ENCODE measurements at regions not wholly inside any gene's neighbourhood (a gene's known extent, or its start where the extent isn't known, plus 50 kb on each side); places are given as distances from the start of the nearest gene placed in this dataset.

- H3K27me3 ChIP-seq (ENCODE audit: insufficient read depth, low read length): no peaks in the 10 kb centered on the region
- no peak overlapping the region for H3K9ac ChIP-seq (ENCODE audit: low read depth, low read length)
- WGBS: 97% methylated on average over 15 of the region's 15 CpGs
- H3K9me3 ChIP-seq (ENCODE audit: insufficient read depth, low read depth, low read length): no peaks in the 10 kb centered on the region
- H3K27ac ChIP-seq (ENCODE audit: low read depth, low read length): no peak overlapping the region
- no peaks in the 10 kb centered on the region for H3K36me3 ChIP-seq (ENCODE audit: insufficient read depth, low read length)
- H3K4me1 ChIP-seq (ENCODE audit: insufficient read depth, low read length): no peaks in the 10 kb centered on the region
- no peak overlapping the region for H3K4me3 ChIP-seq (ENCODE audit: low read length)
These were observed 476.9 kb upstream of the SMIM21 start for GRCh38 chr18:75904416-75904815.

DNA sequence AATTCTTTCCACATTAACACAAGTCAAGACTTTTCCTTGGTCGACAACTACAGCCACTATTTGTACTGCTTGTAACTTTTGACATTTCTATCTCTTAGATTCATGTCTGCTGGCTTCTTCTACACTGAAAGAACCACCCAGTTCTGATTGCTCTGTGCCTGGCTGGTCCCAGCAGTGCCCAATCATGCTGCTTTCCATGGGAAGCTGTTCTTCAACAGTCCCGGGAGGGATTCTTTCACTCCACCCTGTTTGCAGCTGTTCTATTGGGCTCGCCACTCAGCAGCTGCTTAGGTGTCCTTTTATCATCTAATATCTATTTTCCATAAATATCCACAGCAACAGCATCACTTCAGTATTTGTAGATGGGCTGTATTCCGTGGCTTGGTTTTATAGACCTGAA, 471.1 kb upstream of the SMIM21 start:
- no peak overlapping the region for H3K27ac ChIP-seq (ENCODE audit: low read depth, low read length)
- H3K4me1 ChIP-seq (ENCODE audit: insufficient read depth, low read length): peaks cover 7% of the 10 kb centered on the region; the same call in 1 of the 2 replicates
- no peaks in the 10 kb centered on the region for H3K27me3 ChIP-seq (ENCODE audit: insufficient read depth, low read length)
- no peak overlapping the region for H3K4me3 ChIP-seq (ENCODE audit: low read length)
- H3K9ac ChIP-seq (ENCODE audit: low read depth, low read length): no peak overlapping the region
- WGBS: 88% methylated on average over 4 of the region's 4 CpGs
- no peaks in the 10 kb centered on the region for H3K36me3 ChIP-seq (ENCODE audit: insufficient read depth, low read length)
- no peaks in the 10 kb centered on the region for H3K9me3 ChIP-seq (ENCODE audit: insufficient read depth, low read depth, low read length)

GRCh38 chr18:75897386-75897785, 469.9 kb upstream of the SMIM21 start:
- 74% methylated on average over 6 of the region's 7 CpGs for WGBS
- H3K4me1 ChIP-seq (ENCODE audit: insufficient read depth, low read length): peaks cover 7% of the 10 kb centered on the region; the same call in 1 of the 2 replicates
- no peaks in the 10 kb centered on the region for H3K36me3 ChIP-seq (ENCODE audit: insufficient read depth, low read length)
- no peak overlapping the region for H3K9ac ChIP-seq (ENCODE audit: low read depth, low read length)
- no peak overlapping the region for H3K27ac ChIP-seq (ENCODE audit: low read depth, low read length)
- H3K27me3 ChIP-seq (ENCODE audit: insufficient read depth, low read length): no peaks in the 10 kb centered on the region
- no peak overlapping the region for H3K4me3 ChIP-seq (ENCODE audit: low read length)
- no peaks in the 10 kb centered on the region for H3K9me3 ChIP-seq (ENCODE audit: insufficient read depth, low read depth, low read length)

DNA sequence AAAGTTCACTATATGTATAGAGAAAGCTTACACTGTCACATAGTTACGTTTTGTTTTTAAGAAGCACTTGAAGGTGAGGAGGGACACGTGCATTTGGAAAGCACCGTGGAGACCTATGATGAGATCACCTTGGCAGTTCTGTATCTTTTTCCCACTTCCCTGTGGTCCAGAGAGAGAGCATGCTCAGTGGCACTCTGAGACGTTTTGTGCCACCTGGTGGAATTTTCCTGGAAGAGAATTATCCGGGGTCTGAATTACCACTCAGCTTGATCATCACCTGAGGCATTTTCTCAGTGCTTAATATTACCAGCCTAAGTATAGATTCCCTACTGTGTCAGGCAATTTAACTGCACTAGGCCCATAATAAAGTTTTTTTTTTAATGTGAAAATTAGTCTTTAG, 469.4 kb upstream of the SMIM21 start:
- no peaks in the 10 kb centered on the region for H3K9me3 ChIP-seq (ENCODE audit: insufficient read depth, low read depth, low read length)
- H3K4me1 ChIP-seq (ENCODE audit: insufficient read depth, low read length): peaks cover 7% of the 10 kb centered on the region; the same call in 1 of the 2 replicates
- no peak overlapping the region for H3K4me3 ChIP-seq (ENCODE audit: low read length)
- H3K27me3 ChIP-seq (ENCODE audit: insufficient read depth, low read length): no peaks in the 10 kb centered on the region
- 52% methylated on average over 5 of the region's 5 CpGs for WGBS
- no peaks in the 10 kb centered on the region for H3K36me3 ChIP-seq (ENCODE audit: insufficient read depth, low read length)
- no peak overlapping the region for H3K27ac ChIP-seq (ENCODE audit: low read depth, low read length)
- no peak overlapping the region for H3K9ac ChIP-seq (ENCODE audit: low read depth, low read length)

DNA sequence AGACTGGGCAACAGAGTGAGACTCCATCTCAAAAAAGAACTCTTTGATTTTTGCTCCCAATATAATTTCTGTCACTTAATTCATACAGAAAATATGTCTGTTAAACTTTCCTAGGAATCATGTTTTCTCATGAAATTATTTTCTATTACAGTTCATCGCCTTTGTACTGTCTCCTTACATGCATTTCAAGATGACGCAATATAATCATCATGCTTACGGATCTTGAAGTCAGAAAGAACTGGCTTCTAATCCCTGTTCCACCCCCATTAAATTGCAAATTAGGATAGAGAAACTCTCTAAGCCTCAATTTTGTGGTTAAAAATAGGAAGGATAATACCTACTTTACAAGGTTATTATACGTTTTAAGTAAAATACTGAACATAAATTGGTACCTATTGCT, 467.6 kb upstream of the SMIM21 start:
- Histone ChIP-seq H3K9me3 (ENCODE audit: insufficient read depth, low read depth, low read length) (no peaks in the 10 kb centered on the region), H3K27me3 (ENCODE audit: insufficient read depth, low read length) (no peaks in the 10 kb centered on the region)
- WGBS: 94% methylated on average over 3 of the region's 4 CpGs

DNA sequence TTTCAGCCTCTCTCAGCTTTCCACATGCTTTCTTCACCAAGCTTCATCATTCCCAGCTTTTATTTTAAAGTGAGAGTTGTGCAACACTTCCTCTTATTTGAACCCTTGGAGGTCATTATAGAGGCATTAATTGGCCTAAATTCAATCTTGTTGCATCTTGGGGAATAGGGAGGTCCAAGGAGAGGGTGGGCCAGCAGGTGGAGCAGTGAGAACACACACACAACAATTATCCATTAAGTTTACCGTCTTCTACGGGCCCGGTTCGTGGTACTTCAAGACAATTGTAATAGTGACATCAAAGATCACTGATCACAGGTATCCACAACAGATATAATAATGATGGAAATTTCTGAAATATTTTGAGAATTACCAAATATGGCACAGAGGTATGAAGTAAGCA, 457.2 kb upstream of the SMIM21 start:
- Histone ChIP-seq H3K9ac (ENCODE audit: low read depth, low read length) (no peak overlapping the region), H3K27me3 (ENCODE audit: insufficient read depth, low read length) (no peaks in the 10 kb centered on the region), H3K4me3 (ENCODE audit: low read length) (no peak overlapping the region), H3K36me3 (ENCODE audit: insufficient read depth, low read length) (no peaks in the 10 kb centered on the region), H3K4me1 (ENCODE audit: insufficient read depth, low read length) (no peaks in the 10 kb centered on the region), H3K9me3 (ENCODE audit: insufficient read depth, low read depth, low read length) (0 out of 2 replicates have a peak, but pooled peaks cover 2% of the 10 kb centered on the region), H3K27ac (ENCODE audit: low read depth, low read length) (no peak overlapping the region)
- no CpG with 5 or more reads among the region's 4 CpGs for WGBS

More for the DNA sequence above, 467.6 kb upstream of the SMIM21 start:
- H3K4me3 ChIP-seq (ENCODE audit: low read length): no peak overlapping the region
- peaks cover 7% of the 10 kb centered on the region; the same call in 1 of the 2 replicates for H3K4me1 ChIP-seq (ENCODE audit: insufficient read depth, low read length)
- no peak overlapping the region for H3K27ac ChIP-seq (ENCODE audit: low read depth, low read length)
- H3K9ac ChIP-seq (ENCODE audit: low read depth, low read length): no peak overlapping the region
- H3K36me3 ChIP-seq (ENCODE audit: insufficient read depth, low read length): no peaks in the 10 kb centered on the region

DNA sequence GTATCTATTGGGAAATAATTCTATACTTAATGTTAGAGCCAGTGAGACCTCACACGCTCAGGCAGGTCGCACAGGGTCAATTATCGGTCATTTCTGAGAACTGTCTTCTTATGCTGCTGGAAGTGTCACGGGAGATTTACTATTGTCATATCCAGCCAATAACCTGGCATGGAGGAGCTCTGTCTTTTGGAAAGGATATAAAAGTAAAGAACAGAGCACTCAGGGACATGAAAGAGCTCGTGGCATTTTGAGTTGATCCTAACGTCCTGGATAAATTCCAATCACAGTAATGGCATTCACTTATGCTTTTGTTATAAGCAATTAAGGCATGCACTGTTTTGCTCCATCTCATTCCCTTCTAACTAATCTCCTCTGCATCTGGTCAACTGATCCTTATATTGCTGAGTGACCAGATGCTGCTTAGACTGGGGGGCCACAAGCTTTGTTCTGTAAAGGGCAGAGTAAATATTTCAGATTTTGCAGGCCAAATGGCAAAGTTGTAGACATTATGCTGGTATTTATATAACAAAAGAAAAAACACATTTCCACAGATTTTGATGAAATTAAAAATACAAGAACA, 453.5 kb upstream of the SMIM21 start:
- H3K9ac ChIP-seq (ENCODE audit: low read depth, low read length): no peak overlapping the region
- H3K27me3 ChIP-seq (ENCODE audit: insufficient read depth, low read length): no peaks in the 10 kb centered on the region
- H3K27ac ChIP-seq (ENCODE audit: low read depth, low read length): no peak overlapping the region
- H3K36me3 ChIP-seq (ENCODE audit: insufficient read depth, low read length): no peaks in the 10 kb centered on the region
- WGBS: 95% methylated on average over 6 of the region's 6 CpGs
- H3K4me1 ChIP-seq (ENCODE audit: insufficient read depth, low read length): no peaks in the 10 kb centered on the region
- no peak overlapping the region for H3K4me3 ChIP-seq (ENCODE audit: low read length)
- H3K9me3 ChIP-seq (ENCODE audit: insufficient read depth, low read depth, low read length): no peaks in the 10 kb centered on the region

DNA sequence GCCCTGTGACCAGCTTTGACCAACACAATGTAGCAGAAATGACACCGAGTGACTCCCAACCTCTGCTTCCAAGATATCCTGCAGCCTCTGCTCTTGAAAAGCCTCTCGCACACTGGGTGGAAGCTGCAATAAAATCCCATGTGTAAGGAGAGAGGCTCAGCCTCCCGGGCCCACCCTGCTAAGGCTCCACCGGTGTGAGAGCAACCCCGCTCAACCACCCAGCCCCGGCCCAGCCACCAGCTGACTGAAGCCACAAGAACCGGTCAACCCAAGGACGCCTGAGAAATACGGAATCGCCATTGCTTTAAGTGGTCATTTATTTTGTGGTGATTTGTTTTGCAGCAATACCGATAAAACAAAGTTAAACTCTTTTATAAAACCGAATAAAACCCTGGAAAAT, 452.8 kb upstream of the SMIM21 start:
- Histone ChIP-seq H3K36me3 (ENCODE audit: insufficient read depth, low read length) (no peaks in the 10 kb centered on the region), H3K4me3 (ENCODE audit: low read length) (no peak overlapping the region), H3K27me3 (ENCODE audit: insufficient read depth, low read length) (no peaks in the 10 kb centered on the region), H3K4me1 (ENCODE audit: insufficient read depth, low read length) (no peaks in the 10 kb centered on the region), H3K9me3 (ENCODE audit: insufficient read depth, low read depth, low read length) (no peaks in the 10 kb centered on the region), H3K9ac (ENCODE audit: low read depth, low read length) (no peak overlapping the region), H3K27ac (ENCODE audit: low read depth, low read length) (no peak overlapping the region)
- WGBS: 97% methylated on average over 10 of the region's 12 CpGs

DNA sequence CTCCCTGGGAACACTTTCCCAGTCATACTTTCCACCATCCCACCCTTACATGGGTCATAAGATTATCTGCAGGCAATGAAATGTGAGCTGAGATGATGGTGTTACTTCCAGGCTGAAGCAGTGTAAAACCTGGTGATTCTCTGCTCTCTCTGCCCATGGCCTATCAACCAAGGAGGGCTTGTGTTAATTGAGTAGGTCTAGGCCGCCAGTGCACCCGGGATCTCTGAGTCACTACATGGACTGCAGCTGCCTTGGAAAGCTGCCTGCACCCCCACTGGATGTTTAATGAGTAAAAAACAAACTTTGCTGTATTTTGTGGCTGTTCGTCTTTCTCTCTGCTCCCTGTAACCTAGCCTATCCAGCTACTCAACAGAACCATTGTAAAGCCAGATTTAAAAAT, 451.7 kb upstream of the SMIM21 start:
- 96% methylated on average over 3 of the region's 3 CpGs for WGBS
- Histone ChIP-seq H3K4me1 (ENCODE audit: insufficient read depth, low read length) (no peaks in the 10 kb centered on the region), H3K4me3 (ENCODE audit: low read length) (no peak overlapping the region), H3K27me3 (ENCODE audit: insufficient read depth, low read length) (no peaks in the 10 kb centered on the region), H3K36me3 (ENCODE audit: insufficient read depth, low read length) (no peaks in the 10 kb centered on the region), H3K9ac (ENCODE audit: low read depth, low read length) (no peak overlapping the region), H3K27ac (ENCODE audit: low read depth, low read length) (no peak overlapping the region), H3K9me3 (ENCODE audit: insufficient read depth, low read depth, low read length) (no peaks in the 10 kb centered on the region)

- H3K4me3 ChIP-seq (ENCODE audit: low read length): no peak overlapping the region
- no peaks in the 10 kb centered on the region for H3K36me3 ChIP-seq (ENCODE audit: insufficient read depth, low read length)
- no peak overlapping the region for H3K27ac ChIP-seq (ENCODE audit: low read depth, low read length)
- no peaks in the 10 kb centered on the region for H3K9me3 ChIP-seq (ENCODE audit: insufficient read depth, low read depth, low read length)
- no peak overlapping the region for H3K9ac ChIP-seq (ENCODE audit: low read depth, low read length)
- H3K4me1 ChIP-seq (ENCODE audit: insufficient read depth, low read length): no peaks in the 10 kb centered on the region
- 97% methylated on average over 10 of the region's 10 CpGs for WGBS
- no peaks in the 10 kb centered on the region for H3K27me3 ChIP-seq (ENCODE audit: insufficient read depth, low read length)
These were observed 448.1 kb upstream of the SMIM21 start for GRCh38 chr18:75875559-75875958.

DNA sequence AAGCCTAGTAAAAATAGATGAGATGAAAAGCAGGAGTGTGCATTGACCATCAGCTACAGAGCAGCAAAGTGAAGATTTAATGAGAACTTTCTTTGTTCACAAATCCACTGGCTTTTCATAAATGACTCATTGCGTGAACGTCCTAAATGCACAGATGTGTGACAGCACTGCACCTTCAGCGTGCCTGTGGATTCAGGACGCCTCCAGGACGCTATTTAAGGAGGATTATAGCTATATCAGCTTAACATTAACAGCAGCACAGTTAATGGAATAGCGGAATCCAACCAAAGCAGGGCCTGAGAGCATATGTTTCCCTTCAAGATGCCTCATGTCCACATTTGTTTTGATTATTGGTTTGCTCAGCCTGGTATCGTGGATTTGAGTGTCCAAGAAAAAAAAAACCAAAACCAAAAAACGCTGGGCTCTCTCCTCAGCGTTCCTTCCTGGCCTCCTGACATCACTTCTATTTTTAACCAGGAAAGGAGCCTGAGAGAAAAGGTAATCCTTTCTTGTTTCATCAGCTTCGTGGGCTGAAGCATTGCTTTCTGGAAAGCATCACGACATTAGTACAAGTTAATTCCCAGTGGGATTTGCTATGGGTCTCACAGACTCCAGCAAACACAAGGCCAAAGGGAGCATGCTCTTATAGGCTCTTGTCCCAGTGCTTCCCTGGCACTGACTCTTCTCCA, 447.0 kb upstream of the SMIM21 start:
- H3K4me1 ChIP-seq (ENCODE audit: insufficient read depth, low read length): no peaks in the 10 kb centered on the region
- H3K9ac ChIP-seq (ENCODE audit: low read depth, low read length): no peak overlapping the region
- no peak overlapping the region for H3K4me3 ChIP-seq (ENCODE audit: low read length)
- 92% methylated on average over 11 of the region's 11 CpGs for WGBS
- no peaks in the 10 kb centered on the region for H3K9me3 ChIP-seq (ENCODE audit: insufficient read depth, low read depth, low read length)
- no peak overlapping the region for H3K27ac ChIP-seq (ENCODE audit: low read depth, low read length)
- H3K27me3 ChIP-seq (ENCODE audit: insufficient read depth, low read length): no peaks in the 10 kb centered on the region
- H3K36me3 ChIP-seq (ENCODE audit: insufficient read depth, low read length): no peaks in the 10 kb centered on the region
